ENCODE measurements at regions not wholly inside any gene's neighbourhood (a gene's known extent, or its start where the extent isn't known, plus 50 kb on each side); places are given as distances from the start of the nearest gene placed in this dataset.
"Not testable (repeated sequence)": the region's sequence is repeated elsewhere in the genome, so short reads cannot be mapped to it uniquely, and the experiment has no call there.

DNA sequence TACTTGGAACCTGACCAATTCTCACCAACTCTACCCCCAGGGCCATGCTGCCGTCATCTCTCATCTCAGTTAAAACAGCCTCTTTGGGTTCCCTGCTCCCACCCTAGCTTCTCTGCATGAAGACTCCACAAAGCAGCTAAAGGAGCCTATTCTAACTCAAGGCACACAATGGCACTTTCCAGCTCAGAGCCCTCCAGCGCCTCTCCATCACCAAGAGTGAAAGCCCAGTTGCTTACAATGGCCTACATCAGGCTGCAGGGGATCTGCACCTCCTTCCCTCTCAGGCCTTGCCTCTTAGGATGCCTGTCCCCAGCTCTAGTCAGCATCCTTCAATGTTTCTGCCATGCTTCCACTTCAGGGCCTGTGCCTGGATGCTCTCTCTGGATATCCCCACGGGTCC, 83.7 kb upstream of the GNAZ start:
- TF ChIP-seq CTCF (IDR thresholded peaks at IDR 0.05; ENCODE audit: borderline replicate concordance, control extremely low read depth, extremely low read depth, insufficient read depth, missing control alignments) = no peak
- DNase-seq (ENCODE audit: low spot score) = no peak
- in situ Hi-C loops (cut with MboI; ENCODE audit: low sequenced_read_pairs, unreplicated experiment) = no loop called here

DNA sequence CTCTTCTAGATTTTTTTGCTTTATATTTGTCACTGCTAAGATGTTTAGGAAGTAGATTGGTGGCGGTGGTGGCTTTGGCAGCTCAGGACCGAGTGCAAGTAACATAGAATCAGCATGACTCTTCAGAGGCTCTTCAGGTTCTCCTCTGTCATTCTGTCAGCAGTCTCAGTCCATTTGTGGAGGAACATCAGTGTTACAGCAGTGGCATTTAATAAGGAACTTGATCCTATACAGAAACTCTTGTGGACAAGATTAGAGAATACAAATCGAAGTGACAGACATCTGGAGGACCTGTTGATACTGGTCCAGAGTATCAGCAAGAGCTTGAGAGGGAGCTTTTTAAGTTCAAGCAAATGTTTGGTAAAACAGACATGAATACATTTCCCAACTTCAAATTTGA, 82.2 kb upstream of the GNAZ start:
- in situ Hi-C loops (cut with MboI; ENCODE audit: low sequenced_read_pairs, unreplicated experiment) = no loop called here
- no peak for DNase-seq (ENCODE audit: low spot score)
- TF ChIP-seq CTCF (IDR thresholded peaks at IDR 0.05; ENCODE audit: borderline replicate concordance, control extremely low read depth, extremely low read depth, insufficient read depth, missing control alignments) = no peak

- in situ Hi-C loops (cut with MboI; ENCODE audit: low sequenced_read_pairs, unreplicated experiment) = no loop called here
- DNase-seq (ENCODE audit: low spot score) = no peak
- no peak for TF ChIP-seq CTCF (IDR thresholded peaks at IDR 0.05; ENCODE audit: borderline replicate concordance, control extremely low read depth, extremely low read depth, insufficient read depth, missing control alignments)
These were observed 81.5 kb upstream of the GNAZ start for GRCh38 chr22:22988785-22989184.

DNA sequence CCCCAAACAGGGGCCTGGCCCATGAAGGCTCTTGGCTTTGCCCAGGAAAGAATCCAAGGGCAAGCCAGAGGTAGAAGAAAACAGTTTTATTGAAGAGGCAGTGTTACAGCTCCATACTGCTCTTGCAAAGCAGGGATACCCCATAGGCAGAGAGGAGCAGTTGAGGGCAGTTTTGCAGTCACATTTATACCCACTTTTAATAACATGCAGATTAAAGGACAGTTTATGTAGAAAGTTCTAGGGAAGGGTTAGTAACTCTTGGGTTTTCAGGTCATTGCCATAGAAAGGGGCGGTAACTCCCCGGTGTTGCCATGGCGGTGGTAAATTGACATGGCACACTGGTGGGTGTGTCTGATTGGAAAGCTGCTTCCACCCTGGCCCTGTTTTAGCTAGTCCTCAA, 80.5 kb upstream of the GNAZ start:
- in situ Hi-C loops (cut with MboI; ENCODE audit: low sequenced_read_pairs, unreplicated experiment) = no loop called here
- no peak for TF ChIP-seq CTCF (IDR thresholded peaks at IDR 0.05; ENCODE audit: borderline replicate concordance, control extremely low read depth, extremely low read depth, insufficient read depth, missing control alignments)
- DNase-seq (ENCODE audit: low spot score) = no peak

DNA sequence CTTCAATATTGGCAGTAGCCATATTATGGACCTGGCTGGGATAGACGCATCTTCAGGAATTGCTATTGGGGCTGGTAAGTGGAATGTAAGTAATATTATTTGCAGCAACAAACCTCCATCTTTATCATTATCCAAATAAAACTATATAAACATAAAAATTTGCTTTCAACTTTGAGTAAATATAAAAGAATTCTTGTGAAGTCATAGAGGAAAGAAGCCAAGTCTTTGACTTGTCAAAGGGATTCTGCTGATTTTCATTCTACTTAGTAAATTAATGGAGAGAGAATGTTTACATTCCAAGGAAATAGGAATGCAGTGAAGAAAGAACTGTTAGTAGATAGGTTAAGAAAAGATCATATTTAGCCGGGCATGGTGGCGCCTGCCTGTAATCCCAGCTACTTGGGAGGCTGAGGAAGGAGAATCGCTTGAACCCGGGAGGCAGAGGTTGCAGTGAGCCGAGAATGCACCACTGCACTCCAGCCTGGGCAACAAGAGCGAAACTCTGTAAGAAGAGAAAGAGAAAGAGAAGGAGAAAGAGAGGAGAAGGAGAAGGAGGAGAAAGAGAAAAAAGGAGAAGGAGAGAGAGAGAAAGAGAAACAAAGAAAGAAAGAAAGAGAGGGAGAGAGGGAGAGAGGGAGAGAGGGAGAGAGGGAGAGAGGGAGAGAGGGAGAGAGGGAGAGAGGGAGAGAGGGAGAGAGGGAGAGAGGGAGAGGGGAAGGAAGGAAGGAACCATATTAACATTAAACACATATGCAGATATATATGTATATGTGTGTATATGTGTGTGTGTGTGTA, 79.4 kb upstream of the GNAZ start:
- in situ Hi-C loops (cut with MboI; ENCODE audit: low sequenced_read_pairs, unreplicated experiment); DNase-seq (ENCODE audit: low spot score): not testable (repeated sequence)

- in situ Hi-C loops (cut with MboI; ENCODE audit: low sequenced_read_pairs, unreplicated experiment) = no loop called here
- no peak for DNase-seq (ENCODE audit: low spot score)
- TF ChIP-seq CTCF (IDR thresholded peaks at IDR 0.05; ENCODE audit: borderline replicate concordance, control extremely low read depth, extremely low read depth, insufficient read depth, missing control alignments) = no peak
These were observed 77.8 kb upstream of the GNAZ start for GRCh38 chr22:22992474-22992873.

- DNase-seq (ENCODE audit: low spot score) = no peak
- in situ Hi-C loops (cut with MboI; ENCODE audit: low sequenced_read_pairs, unreplicated experiment) = no loop called here
- TF ChIP-seq CTCF (IDR thresholded peaks at IDR 0.05; ENCODE audit: borderline replicate concordance, control extremely low read depth, extremely low read depth, insufficient read depth, missing control alignments) = no peak
These were observed 77.1 kb upstream of the GNAZ start for GRCh38 chr22:22993184-22993583.

Data from GM13976 (cell line).